ENCODE measurements at regions not wholly inside any gene's neighbourhood (a gene's known extent, or its start where the extent isn't known, plus 50 kb on each side); places are given as distances from the start of the nearest gene placed in this dataset.

DNA sequence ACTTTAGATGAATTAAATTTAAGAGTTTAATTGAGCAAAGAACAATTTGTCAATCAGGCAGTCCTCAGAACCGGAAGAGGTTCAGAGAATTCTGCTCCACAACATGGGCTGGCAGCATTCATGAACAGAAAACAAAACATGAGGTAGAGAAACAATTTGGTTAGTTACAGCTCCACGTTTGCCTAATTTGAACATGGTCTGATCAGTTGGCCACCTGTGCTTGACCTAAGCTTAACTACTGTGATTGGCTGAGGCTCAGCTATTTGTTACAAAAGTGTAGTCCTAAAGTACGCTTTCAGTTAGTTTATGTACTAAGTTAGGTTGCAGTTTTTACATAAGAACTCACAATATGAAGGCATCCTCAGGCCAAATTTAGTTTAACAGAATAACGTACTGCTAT is 258.6 kb downstream of the ADAM29 start:
- TF ChIP-seq ZBTB20 (tag by site-specific recombination; IDR thresholded peaks at IDR 0.05) (no peak), ZNF274 (IDR thresholded peaks at IDR 0.05; ENCODE audit: low read length) (no peak), ZNF274 (tag by site-specific recombination; IDR thresholded peaks at IDR 0.05; ENCODE audit: borderline replicate concordance) (no peak), ZNF629 (tag by site-specific recombination; IDR thresholded peaks at IDR 0.05) (no peak)

All from HEK293 (cell line).